ENCODE measurements at regions not wholly inside any gene's neighbourhood (a gene's known extent, or its start where the extent isn't known, plus 50 kb on each side); places are given as distances from the start of the nearest gene placed in this dataset.

DNA sequence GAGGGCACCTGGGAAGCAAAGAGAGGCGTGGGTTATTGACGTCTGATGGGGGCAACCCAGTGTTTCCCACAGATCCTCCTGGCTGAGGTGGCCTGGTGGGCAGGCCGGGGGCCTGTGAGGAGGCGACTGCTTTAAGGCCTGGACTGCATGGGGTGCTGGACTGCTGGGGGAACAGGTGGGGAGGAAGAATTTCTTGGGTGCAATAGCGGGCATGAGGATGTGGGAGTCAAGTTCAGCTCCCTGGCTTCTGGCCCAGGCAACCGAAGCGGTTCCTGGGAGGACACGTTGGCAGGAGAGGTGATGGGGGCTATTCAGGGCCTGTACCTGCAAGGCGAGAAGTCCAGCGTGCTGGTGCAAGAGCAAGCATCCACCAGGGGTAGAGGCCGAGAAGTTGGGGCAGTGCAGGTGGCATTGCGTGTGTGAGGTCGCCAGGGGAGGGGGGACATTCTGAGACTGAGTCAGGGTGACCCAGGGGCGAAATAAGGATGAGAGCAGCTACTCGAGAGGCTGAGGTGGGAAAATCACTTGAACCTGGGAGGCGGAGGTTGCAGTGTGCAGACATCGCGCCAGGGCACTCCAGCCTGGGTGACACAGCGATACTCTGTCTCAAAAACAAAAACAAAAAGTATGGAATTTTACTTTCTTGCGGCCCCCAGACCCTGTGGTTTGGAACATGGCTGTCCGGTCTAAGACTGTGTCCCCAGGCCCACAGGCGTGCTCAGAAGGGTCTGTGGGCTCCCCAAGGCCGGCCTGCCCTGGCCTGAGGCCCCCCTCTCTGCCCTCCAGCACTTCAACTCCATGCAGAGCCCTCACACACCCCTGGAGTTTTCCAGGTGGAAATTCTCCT, 53.6 kb upstream of the ELN start:
- Histone ChIP-seq H3K27me3 (ENCODE audit: control insufficient read depth, insufficient read depth, low read length) (no peaks in the 10 kb centered on the region), H3K9ac (ENCODE audit: low read length) (no peak overlapping the region), H3K27ac (ENCODE audit: low read length) (no peak overlapping the region), H3K36me3 (ENCODE audit: control insufficient read depth, low read depth, low read length) (no peaks in the 10 kb centered on the region), H3K4me3 (ENCODE audit: low read length) (no peak overlapping the region), H3K4me1 (ENCODE audit: control insufficient read depth, low read depth, low read length) (no peaks in the 10 kb centered on the region), H3K9me3 (ENCODE audit: control insufficient read depth, low read depth, low read length) (no peaks in the 10 kb centered on the region)

GRCh38 chr7:73974948-73975926, 52.7 kb upstream of the ELN start:
- Histone ChIP-seq H3K27ac (ENCODE audit: low read length) (no peak overlapping the region), H3K27me3 (ENCODE audit: control insufficient read depth, insufficient read depth, low read length) (no peaks in the 10 kb centered on the region), H3K9me3 (ENCODE audit: control insufficient read depth, low read depth, low read length) (no peaks in the 10 kb centered on the region), H3K4me1 (ENCODE audit: control insufficient read depth, low read depth, low read length) (no peaks in the 10 kb centered on the region), H3K4me3 (ENCODE audit: low read length) (no peak overlapping the region), H3K36me3 (ENCODE audit: control insufficient read depth, low read depth, low read length) (no peaks in the 10 kb centered on the region), H3K9ac (ENCODE audit: low read length) (no peak overlapping the region)

GRCh38 chr7:73976761-73977618, 51.0 kb upstream of the ELN start:
- Histone ChIP-seq H3K9ac (ENCODE audit: low read length) (no peak overlapping the region), H3K27me3 (ENCODE audit: control insufficient read depth, insufficient read depth, low read length) (no peaks in the 10 kb centered on the region), H3K4me1 (ENCODE audit: control insufficient read depth, low read depth, low read length) (no peaks in the 10 kb centered on the region), H3K9me3 (ENCODE audit: control insufficient read depth, low read depth, low read length) (no peaks in the 10 kb centered on the region), H3K27ac (ENCODE audit: low read length) (no peak overlapping the region), H3K36me3 (ENCODE audit: control insufficient read depth, low read depth, low read length) (no peaks in the 10 kb centered on the region), H3K4me3 (ENCODE audit: low read length) (no peak overlapping the region)

- Histone ChIP-seq H3K36me3 (ENCODE audit: control insufficient read depth, low read depth, low read length) (no peaks in the 10 kb centered on the region), H3K27me3 (ENCODE audit: control insufficient read depth, insufficient read depth, low read length) (no peaks in the 10 kb centered on the region), H3K27ac (ENCODE audit: low read length) (no peak overlapping the region), H3K9me3 (ENCODE audit: control insufficient read depth, low read depth, low read length) (no peaks in the 10 kb centered on the region), H3K9ac (ENCODE audit: low read length) (no peak overlapping the region), H3K4me3 (ENCODE audit: low read length) (no peak overlapping the region), H3K4me1 (ENCODE audit: control insufficient read depth, low read depth, low read length) (no peaks in the 10 kb centered on the region)
Observed at GRCh38 chr7:73977619-73978618, 50.1 kb upstream of the ELN start.

All from iPS-18a (cell line).